Liver (tissue), 8 donors: ENCODE measurements at regions not wholly inside any gene's neighbourhood (a gene's known extent, or its start where the extent isn't known, plus 50 kb on each side); places are given as distances from the start of the nearest gene placed in this dataset.
"Not testable (repeated sequence)": the region's sequence is repeated elsewhere in the genome, so short reads cannot be mapped to it uniquely, and the experiment has no call there.

Experiments
- DNase-seq: peaks from one replicate; pipeline ENCODE4 v3.0.0-alpha.2; 2017; ENCODE audit warnings: low spot score
- H3K27ac ChIP-seq, 2 donors: one replicate each; pipeline ENCODE4 v1.7.0; 2013; ENCODE audit warnings: inconsistent platforms in 2 of 2, low read length in 2 of 2, control low read depth in 1 of 2, low read depth in 1 of 2, mild to moderate bottlenecking in 1 of 2
- H3K27me3 ChIP-seq, 4 donors: one replicate each; pipeline versions ENCODE4 v1.6.1 to v1.7.0; 2013; ENCODE audit warnings: low read length in 3 of 4, inconsistent platforms in 1 of 4, mild to moderate bottlenecking in 1 of 4, moderate library complexity in 1 of 4; ENCODE audit not compliant: control insufficient read depth in 4 of 4, insufficient read depth in 4 of 4
- H3K36me3 ChIP-seq, 4 donors: one replicate each; pipeline versions ENCODE4 v1.6.1 to v1.7.0; 2013; ENCODE audit warnings: low read length in 3 of 4, mild to moderate bottlenecking in 3 of 4, low read depth in 1 of 4, moderate library complexity in 1 of 4; ENCODE audit not compliant: control insufficient read depth in 4 of 4, insufficient read depth in 3 of 4
- H3K4me1 ChIP-seq, 4 donors: one replicate each; pipeline versions ENCODE4 v1.6.1 to v1.7.0; 2013; ENCODE audit warnings: low read length in 3 of 4, mild to moderate bottlenecking in 3 of 4, moderate library complexity in 1 of 4; ENCODE audit not compliant: control insufficient read depth in 4 of 4, insufficient read depth in 4 of 4
- H3K4me3 ChIP-seq, 3 donors: one replicate each; pipeline versions ENCODE4 v1.6.1 to v1.7.0; 2013; ENCODE audit warnings: low read length in 3 of 3, control low read depth in 1 of 3, low read depth in 1 of 3, mild to moderate bottlenecking in 1 of 3
- H3K9ac ChIP-seq, 2 donors: one replicate each; pipeline ENCODE4 v1.7.0; 2013; ENCODE audit warnings: low read length in 2 of 2, mild to moderate bottlenecking in 2 of 2, moderate library complexity in 2 of 2, control low read depth in 1 of 2, low read depth in 1 of 2
- H3K9me3 ChIP-seq, 4 donors: one replicate each; pipeline versions ENCODE4 v1.6.1 to v1.7.0; 2013; ENCODE audit warnings: low read length in 3 of 4; ENCODE audit not compliant: control insufficient read depth in 4 of 4
- CTCF ChIP-seq: fragments of 150-350 bp; IDR thresholded peaks from 2 replicates; pipeline ENCODE4 v1.5.1; 2017; ENCODE audit warnings: improper control_type of control experiment, low read depth, low read length; ENCODE audit not compliant: missing input control
- EGR1 ChIP-seq, 2 donors: IDR thresholded peaks; 2 replicates each; pipeline ENCODE4 v1.6.1; 2016 to 2018; ENCODE audit warnings: antibody characterized with exemption in 2 of 2, low read depth in 2 of 2
- FOXA2 ChIP-seq: IDR thresholded peaks from 2 replicates; pipeline ENCODE4 v1.6.1; 2016; ENCODE audit warnings: antibody characterized with exemption
- HNF4A ChIP-seq, 2 donors: conservative IDR thresholded peaks; 2 replicates each; pipeline ENCODE4 v1.6.1; 2016; ENCODE audit warnings: antibody characterized with exemption in 2 of 2, mild to moderate bottlenecking in 2 of 2
- JUND ChIP-seq, 2 donors: IDR thresholded peaks; 2 replicates each; pipeline ENCODE4 v1.6.1; 2016; ENCODE audit warnings: antibody characterized with exemption in 2 of 2
- MAX ChIP-seq: IDR thresholded peaks from 2 replicates; pipeline ENCODE4 v1.6.1; 2016; ENCODE audit warnings: antibody characterized with exemption
- NR2F2 ChIP-seq: IDR thresholded peaks from 2 replicates; pipeline ENCODE4 v1.6.1; 2016; ENCODE audit warnings: antibody characterized with exemption
- RAD21 ChIP-seq, 2 donors: IDR thresholded peaks; 2 replicates each; pipeline ENCODE4 v1.6.1; 2016; ENCODE audit warnings: antibody characterized with exemption in 2 of 2, mild to moderate bottlenecking in 2 of 2
- REST ChIP-seq: IDR thresholded peaks from 2 replicates; pipeline ENCODE4 v1.6.1; 2016; ENCODE audit warnings: antibody characterized with exemption, mild to moderate bottlenecking
- SP1 ChIP-seq: IDR thresholded peaks from 2 replicates; pipeline ENCODE4 v1.6.1; 2018; ENCODE audit warnings: antibody characterized with exemption, mild to moderate bottlenecking
- TAF1 ChIP-seq: conservative IDR thresholded peaks from 2 replicates; pipeline ENCODE4 v1.6.1; 2016; ENCODE audit warnings: antibody characterized with exemption, mild to moderate bottlenecking
- YY1 ChIP-seq: IDR thresholded peaks from 2 replicates; pipeline ENCODE4 v1.6.1; 2016; ENCODE audit warnings: antibody characterized with exemption, mild to moderate bottlenecking
- ZBTB33 ChIP-seq: IDR thresholded peaks from 2 replicates; pipeline ENCODE4 v1.6.1; 2016; ENCODE audit warnings: antibody characterized with exemption
- WGBS: extraction: QIAGEN DNeasy Blood & Tissue Kit; methylation state at CpG from one replicate; pipeline ENCODE4 v1.1.7; 2013; 5-methylcytosine and 5-hydroxymethylcytosine counted together
- donor health status: healthy.
- donor health status: healthy.
- donor health status: healthy.
- donor health status: healthy.
- donor health status: healthy.

GRCh38 chr5:112586596-112587062 lies 151.1 kb upstream of the APC start:
- Histone ChIP-seq H3K4me1 (no peaks in the 10 kb centered on the region), H3K27ac (no peak overlapping the region), H3K9ac (no peak overlapping the region), H3K36me3 (no peaks in the 10 kb centered on the region), H3K4me3 (no peak overlapping the region), H3K27me3 (no peaks in the 10 kb centered on the region), H3K9me3 (no peaks in the 10 kb centered on the region)
- 66% methylated on average over 8 of the region's 8 CpGs for WGBS
- TF ChIP-seq HNF4A (conservative IDR thresholded peaks at IDR 0.05) (no peak), YY1 (no peak), REST (no peak), CTCF (no peak), JUND (IDR thresholded peaks at IDR 0.05) (no peak), NR2F2 (no peak), MAX (no peak), EGR1 (IDR thresholded peaks at IDR 0.05; ENCODE audit: low read depth in 2 of 2) (no peak), SP1 (no peak), RAD21 (IDR thresholded peaks at IDR 0.05) (no peak), TAF1 (no peak), ZBTB33 (no peak), FOXA2 (no peak)
- peak; percentile 45 for DNase-seq

- not testable (repeated sequence) for H3K9me3 ChIP-seq, H3K4me3 ChIP-seq, H3K4me1 ChIP-seq, DNase-seq, H3K27me3 ChIP-seq, H3K36me3 ChIP-seq, H3K27ac ChIP-seq, H3K9ac ChIP-seq
- WGBS = 97% methylated on average over 1 of the region's 1 CpG
Observed at GRCh38 chr5:112590858-112591257, 146.8 kb upstream of the APC start.
